T-helper 17 cell (primary cell): ENCODE measurements at regions not wholly inside any gene's neighbourhood (a gene's known extent, or its start where the extent isn't known, plus 50 kb on each side); places are given as distances from the start of the nearest gene placed in this dataset.
"Not testable (repeated sequence)": the region's sequence is repeated elsewhere in the genome, so short reads cannot be mapped to it uniquely, and the experiment has no call there.

Experiments used
- ATAC-seq: fragments of 150-1000 bp; cut with Tn5 transposase; 2 replicates; pipeline ENCODE4 v1.10.0; 2021; ENCODE audit warnings: mild to moderate bottlenecking, moderate library complexity
- DNase-seq, 3 donors: peaks; one replicate each; pipeline versions ENCODE4 v3.0.0 to v3.0.0-alpha.2; 2020 to 2021
- H3K9me3 ChIP-seq: one replicate; pipeline ENCODE4 v1.7.0; 2013; ENCODE audit warnings: low read length, mild to moderate bottlenecking; ENCODE audit not compliant: control insufficient read depth, poor library complexity, severe bottlenecking
- H3K27ac Mint-ChIP-seq: one replicate; pipeline ENCODE4 v1.8.0; 2022; ENCODE audit warnings: mild to moderate bottlenecking, moderate library complexity, mixed read lengths
- H3K27me3 Mint-ChIP-seq: one replicate; pipeline ENCODE4 v1.8.0; 2022; ENCODE audit warnings: mixed read lengths
- H3K36me3 Mint-ChIP-seq: one replicate; pipeline ENCODE4 v1.8.0; 2022; ENCODE audit warnings: low read depth, mixed read lengths
- H3K4me1 Mint-ChIP-seq: one replicate; pipeline ENCODE4 v1.8.0; 2022; ENCODE audit warnings: mild to moderate bottlenecking, mixed read lengths
- H3K4me3 Mint-ChIP-seq: one replicate; pipeline ENCODE4 v1.8.0; 2022; ENCODE audit warnings: mild to moderate bottlenecking, moderate library complexity, mixed read lengths

DNA sequence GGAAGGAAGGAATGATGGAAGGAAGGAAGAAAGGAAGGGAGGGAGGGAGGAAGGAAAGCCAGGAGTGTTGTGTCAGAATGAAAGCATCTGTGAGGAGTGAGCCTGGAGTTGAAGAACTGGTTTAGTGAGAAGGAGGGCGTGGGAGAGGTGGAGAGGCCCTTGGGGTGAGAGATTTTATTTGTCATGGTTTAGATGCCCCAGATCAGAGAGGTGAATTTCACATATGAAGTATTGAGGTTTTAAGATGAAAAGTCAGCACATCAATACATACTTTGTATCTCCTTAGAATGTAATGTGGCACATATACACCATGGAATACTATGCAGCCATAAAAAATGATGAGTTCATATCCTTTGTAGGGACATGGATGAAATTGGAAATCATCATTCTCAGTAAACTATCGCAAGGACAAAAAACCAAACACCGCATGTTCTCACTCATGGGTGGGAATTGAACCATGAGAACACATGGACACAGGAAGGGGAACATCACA is 222.3 kb upstream of the ECI2 start:
- DNase-seq, H3K36me3 Mint-ChIP-seq, ATAC-seq, H3K9me3 ChIP-seq, H3K4me1 Mint-ChIP-seq, H3K27ac Mint-ChIP-seq, H3K4me3 Mint-ChIP-seq: not testable (repeated sequence)
- peaks cover 33% of the 10 kb centered on the region for H3K27me3 Mint-ChIP-seq

DNA sequence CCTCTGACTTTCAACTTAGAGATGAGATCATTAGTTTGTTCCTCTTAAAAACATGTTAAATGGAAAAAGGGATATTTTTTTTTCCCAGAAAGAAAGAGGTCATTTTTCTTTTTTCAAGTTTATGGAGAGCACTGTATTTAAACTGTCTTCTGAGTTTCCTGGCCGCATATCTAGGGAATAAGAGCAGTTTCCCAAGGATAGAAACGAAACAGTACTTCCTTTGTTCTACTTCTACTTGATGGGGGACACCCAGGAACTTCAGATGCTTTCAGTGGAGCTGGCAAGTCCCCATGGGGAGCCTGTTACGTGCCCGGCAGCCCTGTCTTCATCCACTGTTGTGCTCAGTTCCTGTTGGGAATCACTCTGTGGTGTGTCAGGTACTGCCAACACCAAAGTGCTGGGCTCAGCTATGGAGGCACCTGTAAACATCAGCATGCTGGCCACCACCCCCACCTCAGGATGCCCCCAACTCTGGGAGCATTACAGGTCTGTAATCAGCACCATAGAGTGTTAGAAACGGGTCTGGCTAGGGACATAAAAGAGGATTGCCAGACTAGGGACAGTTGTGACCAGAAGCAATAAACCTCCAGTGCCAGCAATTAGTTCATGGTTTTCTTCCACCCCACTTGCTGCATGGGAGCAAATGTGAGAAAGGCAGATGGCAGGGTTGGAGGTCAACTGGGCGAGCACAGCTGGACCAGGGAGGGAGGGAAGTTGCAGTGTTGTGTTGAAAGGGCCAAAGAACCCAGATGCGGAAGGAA is 221.7 kb upstream of the ECI2 start:
- Mint-ChIP-seq H3K27me3 (peaks cover 35% of the 10 kb centered on the region), H3K36me3 (no peaks in the 10 kb centered on the region), H3K27ac (no peak overlapping the region), H3K4me1 (no peaks in the 10 kb centered on the region), H3K4me3 (no peak overlapping the region)
- DNase-seq (no peak), ATAC-seq (no peak)
- no peaks in the 10 kb centered on the region for H3K9me3 ChIP-seq

DNA sequence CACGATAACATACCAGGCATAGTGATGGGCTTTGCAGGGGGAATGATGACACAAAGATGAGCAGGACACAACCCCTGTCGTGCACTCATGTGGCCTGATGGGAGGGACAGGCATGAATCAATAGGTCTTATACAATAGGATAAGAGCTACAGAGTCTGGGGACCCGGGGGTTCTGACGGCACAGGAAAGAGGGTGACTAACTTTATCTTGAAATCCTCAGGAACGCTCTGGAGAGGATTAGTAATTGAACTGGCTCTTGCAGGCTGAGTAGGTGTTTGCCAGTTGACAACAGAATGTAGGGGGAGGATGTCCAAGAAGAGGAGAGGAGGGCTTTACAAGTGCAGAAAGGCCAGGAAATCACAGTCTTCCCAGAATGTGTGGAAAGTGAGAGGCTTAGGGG is 219.9 kb upstream of the ECI2 start:
- no peak overlapping the region for H3K4me3 Mint-ChIP-seq
- no peaks in the 10 kb centered on the region for H3K36me3 Mint-ChIP-seq
- no peaks in the 10 kb centered on the region for H3K4me1 Mint-ChIP-seq
- H3K27me3 Mint-ChIP-seq: peaks cover 23% of the 10 kb centered on the region
- ATAC-seq (no peak), DNase-seq (no peak)
- H3K9me3 ChIP-seq: no peaks in the 10 kb centered on the region
- H3K27ac Mint-ChIP-seq: no peak overlapping the region

DNA sequence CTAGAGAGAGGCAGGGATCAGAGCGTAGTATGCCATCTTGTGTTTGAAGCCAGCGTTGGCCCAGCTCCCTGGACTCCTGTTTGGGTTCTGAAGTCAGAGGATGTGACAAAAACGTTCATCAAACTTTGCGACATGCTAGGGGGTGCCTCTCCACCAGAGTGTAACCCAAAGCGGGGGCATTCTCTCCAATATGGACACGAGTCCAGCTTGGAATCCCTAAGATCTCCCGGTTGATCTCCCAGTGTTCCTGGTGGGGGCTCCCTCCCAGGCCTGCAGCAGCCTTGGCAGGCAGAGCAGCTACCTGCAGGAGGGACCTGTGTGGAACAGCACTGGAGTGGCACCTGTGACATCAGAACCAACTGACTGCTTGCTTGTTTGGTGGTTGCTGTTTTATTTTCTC is 218.8 kb upstream of the ECI2 start:
- Mint-ChIP-seq H3K27me3 (peaks cover 17% of the 10 kb centered on the region), H3K4me1 (no peaks in the 10 kb centered on the region)

DNA sequence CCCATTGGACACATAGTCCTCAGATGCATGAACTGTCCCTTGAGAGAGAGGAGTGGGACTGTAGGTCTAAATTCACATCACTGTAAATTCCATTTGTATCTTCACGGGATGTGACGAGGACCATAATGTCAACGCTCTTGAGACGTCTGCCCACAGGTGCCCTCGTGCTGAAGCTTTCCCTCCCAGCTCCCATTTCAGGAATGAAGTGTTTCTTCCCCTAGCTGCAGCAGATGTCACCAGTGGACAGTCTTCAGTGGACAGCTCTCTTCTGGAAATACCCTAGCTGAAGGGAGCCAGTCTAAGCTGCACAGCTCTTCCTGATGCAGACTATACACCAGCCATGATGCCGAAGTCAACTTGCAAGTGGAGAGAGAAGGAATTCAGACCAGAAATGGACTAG is 217.4 kb upstream of the ECI2 start:
- no peaks in the 10 kb centered on the region for H3K9me3 ChIP-seq
- H3K27me3 Mint-ChIP-seq: peaks cover 16% of the 10 kb centered on the region
- no peaks in the 10 kb centered on the region for H3K4me1 Mint-ChIP-seq
- DNase-seq: no peak
- H3K27ac Mint-ChIP-seq: no peak overlapping the region
- no peaks in the 10 kb centered on the region for H3K36me3 Mint-ChIP-seq
- no peak for ATAC-seq
- H3K4me3 Mint-ChIP-seq: no peak overlapping the region

More for the DNA sequence above, 218.8 kb upstream of the ECI2 start:
- no peak overlapping the region for H3K4me3 Mint-ChIP-seq
- H3K36me3 Mint-ChIP-seq: no peaks in the 10 kb centered on the region
- H3K27ac Mint-ChIP-seq: no peak overlapping the region
- ATAC-seq (no peak), DNase-seq (no peak)
- no peaks in the 10 kb centered on the region for H3K9me3 ChIP-seq

DNA sequence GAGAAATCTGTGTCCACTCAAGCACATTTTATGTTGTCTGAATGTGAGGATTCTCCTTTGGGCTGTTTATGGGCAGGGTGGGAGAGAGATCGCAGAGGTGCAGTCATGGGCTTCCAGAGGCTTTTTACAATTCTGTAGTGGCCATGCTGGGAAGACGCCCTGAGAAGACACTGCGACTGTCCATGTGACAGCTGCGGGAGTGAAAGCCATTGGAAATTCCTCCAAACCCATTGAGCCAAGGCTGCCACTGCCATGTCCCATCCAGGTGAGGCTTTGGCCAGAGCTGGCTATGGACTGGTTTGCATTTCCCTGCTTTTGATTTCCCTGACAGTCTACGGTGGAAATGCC is 216.9 kb upstream of the ECI2 start:
- no peak for ATAC-seq
- peaks cover 1% of the 10 kb centered on the region for H3K36me3 Mint-ChIP-seq
- no peak overlapping the region for H3K4me3 Mint-ChIP-seq
- no peak for DNase-seq
- H3K9me3 ChIP-seq: no peaks in the 10 kb centered on the region
- H3K4me1 Mint-ChIP-seq: peaks cover 1% of the 10 kb centered on the region
- H3K27ac Mint-ChIP-seq: no peak overlapping the region
- H3K27me3 Mint-ChIP-seq: peaks cover 20% of the 10 kb centered on the region

DNA sequence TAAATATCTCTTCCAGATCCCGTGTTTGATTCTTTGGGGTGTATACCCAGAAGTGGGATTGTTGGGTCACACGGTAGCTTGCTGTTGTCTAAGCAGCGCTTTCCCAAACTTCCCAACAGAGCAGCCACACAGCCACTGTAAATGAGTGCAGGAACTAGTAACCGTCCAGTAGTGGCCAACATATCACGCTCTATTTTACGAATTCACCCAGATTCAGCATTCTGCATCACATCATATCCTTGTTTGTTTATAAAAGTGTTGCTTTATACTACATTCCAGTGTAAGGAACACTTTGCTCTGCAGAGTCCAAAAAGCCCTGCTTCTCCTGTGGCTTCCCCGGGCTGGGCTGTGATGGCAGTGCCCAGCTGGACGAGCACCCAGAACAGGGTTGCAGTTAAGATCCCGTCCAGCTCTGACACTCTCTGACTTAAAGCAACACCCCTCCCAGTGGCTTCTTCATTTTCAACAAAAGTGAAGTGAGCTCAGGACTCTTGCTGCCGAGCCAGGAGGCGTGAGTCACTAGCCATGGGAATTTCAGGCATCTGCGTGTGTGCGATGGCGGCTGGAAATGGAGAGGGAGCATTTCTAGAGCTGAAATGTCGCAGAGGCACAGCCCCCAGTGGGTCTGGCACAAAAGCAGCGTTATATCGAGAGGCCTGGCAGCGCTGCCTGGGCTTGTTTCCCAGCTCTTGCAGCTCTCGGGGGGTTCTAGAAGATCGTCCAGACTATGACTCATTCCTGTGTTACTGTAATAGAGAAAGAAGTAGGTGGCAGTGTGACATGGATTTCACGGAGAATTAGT is 216.3 kb upstream of the ECI2 start:
- Mint-ChIP-seq H3K36me3 (peaks cover 3% of the 10 kb centered on the region), H3K27ac (no peak overlapping the region), H3K4me1 (peaks cover 2% of the 10 kb centered on the region), H3K4me3 (no peak overlapping the region), H3K27me3 (peaks cover 26% of the 10 kb centered on the region)
- no peak for ATAC-seq
- no peaks in the 10 kb centered on the region for H3K9me3 ChIP-seq
- no peak for DNase-seq

DNA sequence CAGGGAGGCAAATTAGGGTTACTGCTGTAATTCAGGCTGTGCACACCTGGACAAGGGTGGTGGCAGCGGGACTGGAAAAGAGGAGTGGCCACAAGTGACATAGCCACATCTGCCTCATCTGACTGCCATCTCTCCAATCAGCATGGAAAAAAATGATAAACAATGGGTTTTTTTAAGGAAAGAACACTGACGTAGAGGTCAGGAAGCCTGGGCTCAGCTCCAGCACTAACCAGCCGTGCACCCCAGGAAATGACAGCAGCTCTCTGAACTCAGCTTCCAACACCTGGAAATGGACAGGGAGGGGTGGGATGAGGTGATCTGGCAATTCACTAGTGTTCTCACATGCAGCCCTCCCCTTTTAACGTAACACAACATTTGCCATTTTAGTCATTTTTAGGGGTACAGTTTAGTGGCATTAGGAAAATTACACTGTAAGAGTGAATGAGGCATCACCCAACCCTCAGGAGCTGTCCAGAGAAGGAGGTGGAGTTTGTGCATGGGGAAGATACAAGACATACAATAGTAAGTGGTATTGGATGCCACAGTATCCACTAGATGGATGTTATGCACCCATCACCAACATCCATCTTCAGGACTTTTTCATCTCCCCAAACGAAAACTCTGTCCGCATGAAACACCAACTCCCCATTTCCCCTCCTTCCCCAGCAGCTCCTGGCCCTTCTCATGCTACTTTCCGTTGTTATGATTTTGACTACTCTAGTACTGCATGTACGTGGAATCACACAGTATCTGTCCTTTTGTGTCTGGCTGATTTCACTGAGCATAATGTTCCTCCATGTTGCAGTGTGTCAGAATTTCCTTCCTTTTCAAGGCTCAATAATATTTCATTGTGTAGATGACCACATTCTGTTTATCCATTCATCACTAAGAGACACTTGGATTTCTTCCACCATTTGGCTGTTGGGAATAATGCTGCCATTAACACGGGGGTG is 215.5 kb upstream of the ECI2 start:
- no peak for ATAC-seq
- Mint-ChIP-seq H3K4me1 (peaks cover 2% of the 10 kb centered on the region), H3K27me3 (peaks cover 26% of the 10 kb centered on the region), H3K36me3 (peaks cover 3% of the 10 kb centered on the region), H3K27ac (no peak overlapping the region), H3K4me3 (no peak overlapping the region)
- H3K9me3 ChIP-seq: no peaks in the 10 kb centered on the region
- DNase-seq: no peak

DNA sequence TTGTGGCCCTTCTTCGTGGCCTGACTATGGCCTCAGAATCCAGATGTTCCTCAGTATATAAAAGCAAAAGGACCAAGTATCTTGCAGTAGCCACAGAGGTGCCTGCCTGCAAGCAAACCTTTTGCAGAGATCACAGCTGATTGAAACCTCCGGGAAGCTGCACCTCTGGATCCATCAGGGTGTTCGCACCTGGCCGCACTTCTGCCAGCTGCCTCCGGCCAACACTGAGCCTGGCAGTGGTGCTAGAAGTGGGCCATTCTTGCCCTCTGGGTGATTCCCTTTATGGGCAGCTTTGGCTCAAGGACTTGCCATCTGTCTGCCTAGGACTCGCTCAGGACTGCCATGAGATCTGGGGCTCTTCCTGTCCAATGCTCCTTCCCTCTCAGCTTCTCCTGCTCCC is 214.6 kb upstream of the ECI2 start:
- H3K9me3 ChIP-seq: no peaks in the 10 kb centered on the region
- H3K36me3 Mint-ChIP-seq: peaks cover 3% of the 10 kb centered on the region
- no peak overlapping the region for H3K27ac Mint-ChIP-seq
- peaks cover 2% of the 10 kb centered on the region for H3K4me1 Mint-ChIP-seq
- ATAC-seq (no peak), DNase-seq (no peak)
- H3K4me3 Mint-ChIP-seq: no peak overlapping the region
- H3K27me3 Mint-ChIP-seq: peaks cover 26% of the 10 kb centered on the region

DNA sequence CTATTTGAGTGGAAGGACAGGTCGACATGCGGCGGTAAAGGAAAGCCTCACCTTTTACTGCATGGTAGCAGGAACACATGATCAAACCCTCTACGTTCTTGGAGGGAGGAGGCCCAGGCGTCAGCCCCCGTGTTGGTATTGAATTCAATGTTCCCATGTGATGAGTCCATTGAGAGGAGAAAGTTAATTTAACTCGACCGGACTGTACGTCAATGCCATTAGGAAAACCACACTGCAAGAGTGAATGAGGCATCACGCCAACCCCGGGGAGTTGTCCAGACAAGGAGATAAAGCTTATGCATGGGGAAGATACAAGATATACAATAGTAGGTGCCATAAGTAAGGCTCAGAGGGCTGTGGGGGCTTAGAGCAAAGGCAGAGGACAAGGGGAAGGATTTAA is 213.9 kb upstream of the ECI2 start:
- no peak for ATAC-seq
- peaks cover 26% of the 10 kb centered on the region for H3K27me3 Mint-ChIP-seq
- H3K4me3 Mint-ChIP-seq: no peak overlapping the region
- peaks cover 2% of the 10 kb centered on the region for H3K4me1 Mint-ChIP-seq
- H3K36me3 Mint-ChIP-seq: peaks cover 3% of the 10 kb centered on the region
- no peaks in the 10 kb centered on the region for H3K9me3 ChIP-seq
- no peak for DNase-seq
- H3K27ac Mint-ChIP-seq: no peak overlapping the region

DNA sequence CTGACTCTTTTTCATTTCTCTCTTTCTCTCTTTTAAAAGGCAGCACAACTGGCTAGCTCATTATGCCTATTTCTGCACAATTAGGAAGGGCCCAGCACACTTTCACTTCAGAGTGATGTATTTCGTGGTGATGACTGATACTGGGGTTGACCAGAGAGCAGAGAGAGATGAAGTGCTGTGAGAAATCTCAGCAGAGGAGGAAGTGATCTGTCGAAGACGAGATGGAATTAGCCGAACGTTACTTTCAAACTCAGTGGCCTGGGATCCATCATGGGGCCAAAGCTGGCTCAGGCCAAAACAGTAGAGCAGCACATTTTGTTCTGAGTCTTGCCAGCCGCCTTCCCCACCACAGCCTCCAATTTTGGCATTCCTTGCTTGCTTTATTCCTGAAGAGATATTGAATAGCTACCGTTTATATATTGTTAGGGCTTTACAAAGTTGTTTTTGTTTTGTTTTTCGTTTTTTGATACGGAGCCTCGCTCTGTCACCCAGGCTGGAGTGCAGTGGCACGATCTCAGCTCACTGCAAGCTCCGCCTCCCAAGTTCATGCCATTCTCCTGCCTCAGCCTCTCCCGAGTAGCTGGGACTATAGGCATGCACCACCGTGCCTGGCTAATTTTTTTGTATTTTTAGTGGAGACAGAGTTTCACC is 213.2 kb upstream of the ECI2 start:
- no peaks in the 10 kb centered on the region for H3K9me3 ChIP-seq
- no peak overlapping the region for H3K27ac Mint-ChIP-seq
- peaks cover 3% of the 10 kb centered on the region for H3K36me3 Mint-ChIP-seq
- peaks cover 2% of the 10 kb centered on the region for H3K4me1 Mint-ChIP-seq
- no peak for ATAC-seq
- peaks cover 26% of the 10 kb centered on the region for H3K27me3 Mint-ChIP-seq
- DNase-seq: no peak
- no peak overlapping the region for H3K4me3 Mint-ChIP-seq

DNA sequence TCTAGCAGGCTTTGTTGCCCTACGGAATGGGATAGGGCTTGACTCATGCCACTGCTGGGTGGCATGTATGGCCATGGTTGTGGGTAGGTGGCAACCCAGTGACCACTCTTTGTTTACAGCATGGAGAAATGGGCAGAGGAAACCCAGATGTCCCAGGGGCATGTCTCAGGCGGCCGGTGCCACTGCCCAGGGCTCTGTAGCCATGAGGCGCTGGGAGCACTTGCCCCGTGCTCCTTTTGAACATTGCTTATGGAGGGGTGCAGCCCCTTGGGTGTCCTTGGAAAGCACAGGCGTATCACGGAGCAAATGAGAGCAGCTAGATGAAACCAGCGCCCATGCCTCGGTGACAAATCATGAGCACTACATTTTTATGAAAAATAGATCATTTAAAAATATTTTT is 212.5 kb upstream of the ECI2 start:
- ATAC-seq: no peak
- H3K27ac Mint-ChIP-seq: no peak overlapping the region
- no peaks in the 10 kb centered on the region for H3K9me3 ChIP-seq
- peaks cover 5% of the 10 kb centered on the region for H3K36me3 Mint-ChIP-seq
- no peak overlapping the region for H3K4me3 Mint-ChIP-seq
- peaks cover 5% of the 10 kb centered on the region for H3K4me1 Mint-ChIP-seq
- H3K27me3 Mint-ChIP-seq: peaks cover 25% of the 10 kb centered on the region
- DNase-seq: no peak
